ENCODE measurements at regions not wholly inside any gene's neighbourhood (a gene's known extent, or its start where the extent isn't known, plus 50 kb on each side); places are given as distances from the start of the nearest gene placed in this dataset.
"Not testable (repeated sequence)": the region's sequence is repeated elsewhere in the genome, so short reads cannot be mapped to it uniquely, and the experiment has no call there.

GRCh38 chr21:8987896-8988295 lies 1533.5 kb upstream of the TPTE start:
- DNase-seq = not testable (repeated sequence)

DNA sequence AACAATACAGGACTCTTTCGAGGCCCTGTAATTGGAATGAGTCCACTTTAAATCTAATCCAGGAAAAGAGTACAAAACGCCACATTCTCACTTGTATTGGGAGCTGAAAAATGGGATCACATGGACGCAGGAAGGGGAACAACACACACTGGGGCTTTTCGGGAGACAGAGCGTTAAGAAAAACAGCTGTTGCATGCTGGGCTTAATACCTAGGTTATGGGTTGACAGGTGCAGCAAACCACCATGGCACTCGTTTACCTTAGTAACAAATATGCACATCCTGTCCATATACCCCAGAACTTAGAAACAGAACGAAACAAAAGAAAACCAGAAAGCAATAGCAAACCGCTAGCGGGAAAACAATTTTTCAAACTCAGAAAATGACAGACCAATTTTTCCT lies 1532.7 kb upstream of the TPTE start:
- no peak for DNase-seq

- no peak for DNase-seq
Measured at GRCh38 chr21:8989261-8989711, 1532.1 kb upstream of the TPTE start.

GRCh38 chr21:8989721-8990325 lies 1531.6 kb upstream of the TPTE start:
- no peak for DNase-seq

DNA sequence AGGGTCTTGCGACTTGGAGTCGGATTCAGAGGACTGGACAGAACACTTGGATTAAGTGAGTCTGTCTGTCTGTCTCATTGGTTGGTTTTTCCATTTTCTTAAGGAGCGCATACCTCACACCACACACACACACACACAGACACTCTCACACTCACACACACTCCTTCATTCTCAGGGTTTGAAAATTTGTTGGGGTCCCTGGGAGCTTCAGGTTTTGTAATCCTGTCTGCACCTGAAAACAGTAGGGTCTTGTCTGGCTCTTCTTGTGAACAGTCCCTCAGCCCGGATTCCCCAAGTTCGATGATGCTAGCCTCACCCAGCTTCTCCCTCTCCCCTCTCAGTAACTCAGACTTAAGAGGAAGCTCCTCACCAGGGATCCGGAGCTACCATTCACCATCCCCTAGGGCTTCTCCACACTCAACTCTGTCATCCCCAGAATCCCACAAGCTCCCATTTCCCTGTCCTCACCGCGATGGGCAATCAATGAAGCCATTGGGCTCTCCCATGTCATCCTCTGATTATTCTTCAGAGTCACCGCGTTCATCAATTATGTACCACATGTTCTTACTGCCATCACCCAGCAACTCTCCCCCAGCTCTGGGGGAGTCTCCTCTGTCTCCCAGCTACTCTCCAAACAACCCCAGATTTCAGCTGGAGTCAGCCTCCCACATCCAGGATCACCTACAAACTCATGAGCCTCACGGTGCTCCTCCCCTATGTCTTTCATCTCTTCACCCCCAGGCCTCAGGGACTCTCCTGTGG lies 1530.9 kb upstream of the TPTE start:
- DNase-seq = no peak

- DNase-seq = no peak
Measured at GRCh38 chr21:8991088-8991907, 1530.1 kb upstream of the TPTE start.

DNA sequence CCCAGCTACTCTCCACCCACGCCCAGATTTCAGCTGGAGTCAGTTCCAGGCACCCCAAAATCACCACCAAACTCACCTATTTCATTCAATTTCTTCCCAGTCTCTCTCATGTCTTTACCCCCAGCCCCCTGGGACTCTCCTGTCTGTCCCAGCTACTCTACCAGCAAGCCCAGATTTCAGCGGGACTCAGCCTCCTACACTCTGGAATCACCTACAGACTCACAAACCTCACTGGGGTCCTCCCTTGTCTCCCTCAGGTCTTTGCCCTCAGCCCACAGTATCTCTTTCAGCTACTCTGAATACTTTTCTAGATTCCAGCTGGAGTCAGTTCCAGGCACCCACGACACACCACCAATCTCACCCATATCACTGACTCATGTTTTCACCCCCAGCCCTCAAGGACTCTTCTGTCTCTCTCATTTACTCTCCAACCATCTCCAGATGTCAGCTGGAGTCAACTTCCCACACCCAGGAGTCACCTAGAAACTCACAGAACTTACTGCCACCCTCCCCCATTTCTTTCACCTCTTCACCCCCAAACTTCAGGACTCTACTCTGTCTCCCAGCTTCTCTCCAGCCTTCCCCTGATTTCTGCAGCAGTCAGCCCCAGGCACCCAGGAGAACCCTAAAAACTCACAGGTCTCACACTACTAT lies 1529.3 kb upstream of the TPTE start:
- no peak for DNase-seq

DNA sequence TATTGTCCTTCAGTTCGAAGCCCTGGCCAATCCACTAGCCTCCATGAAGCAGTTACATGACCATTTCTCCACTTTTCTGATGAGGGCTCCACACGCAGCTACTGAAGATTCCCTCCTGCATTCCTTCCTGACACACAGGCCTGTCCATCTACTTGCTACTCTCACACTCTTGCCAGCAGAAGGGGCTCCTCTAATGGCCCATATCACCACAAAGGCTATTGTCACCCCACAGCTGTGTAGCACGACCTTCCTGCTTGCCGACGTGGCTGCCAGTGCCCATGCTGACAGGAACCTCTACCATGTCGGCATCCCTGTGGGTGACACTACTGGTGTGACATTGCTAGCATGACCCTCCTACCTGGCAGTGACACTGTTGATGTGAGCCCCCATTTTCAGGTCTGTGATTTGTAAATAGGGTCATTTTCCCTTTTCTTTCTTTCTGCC lies 1528.6 kb upstream of the TPTE start:
- DNase-seq = no peak

DNA sequence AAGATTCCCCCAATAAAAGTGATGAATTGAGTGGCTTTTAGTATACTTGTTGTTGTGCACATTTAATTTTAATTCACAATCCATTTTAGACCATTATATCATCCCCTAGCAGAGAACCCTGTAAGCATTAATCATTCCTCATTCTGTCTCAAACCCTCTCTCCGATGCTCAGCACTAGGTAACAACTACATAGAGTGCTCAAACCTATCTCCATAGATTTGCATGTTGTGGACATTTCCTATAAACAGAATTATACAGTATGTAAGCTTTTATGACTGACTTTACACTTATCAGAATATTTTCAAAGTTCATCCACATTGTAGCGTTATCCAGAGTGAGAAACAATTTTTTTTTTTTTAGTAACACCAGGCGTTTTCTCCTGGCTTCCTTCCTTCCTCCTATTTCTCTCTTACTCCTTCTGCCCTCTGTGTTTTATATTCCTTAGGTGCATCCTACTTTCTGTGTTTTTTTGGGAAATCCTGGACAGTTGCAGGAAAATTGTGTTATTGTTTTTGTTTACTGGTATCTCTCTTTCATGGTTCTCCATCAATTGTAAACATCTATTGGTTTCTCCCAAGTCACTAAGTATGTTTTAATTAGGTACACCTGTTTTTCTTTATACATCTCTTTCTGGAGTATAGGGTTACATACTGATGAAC lies 1528.0 kb upstream of the TPTE start:
- no peak for DNase-seq

DNA sequence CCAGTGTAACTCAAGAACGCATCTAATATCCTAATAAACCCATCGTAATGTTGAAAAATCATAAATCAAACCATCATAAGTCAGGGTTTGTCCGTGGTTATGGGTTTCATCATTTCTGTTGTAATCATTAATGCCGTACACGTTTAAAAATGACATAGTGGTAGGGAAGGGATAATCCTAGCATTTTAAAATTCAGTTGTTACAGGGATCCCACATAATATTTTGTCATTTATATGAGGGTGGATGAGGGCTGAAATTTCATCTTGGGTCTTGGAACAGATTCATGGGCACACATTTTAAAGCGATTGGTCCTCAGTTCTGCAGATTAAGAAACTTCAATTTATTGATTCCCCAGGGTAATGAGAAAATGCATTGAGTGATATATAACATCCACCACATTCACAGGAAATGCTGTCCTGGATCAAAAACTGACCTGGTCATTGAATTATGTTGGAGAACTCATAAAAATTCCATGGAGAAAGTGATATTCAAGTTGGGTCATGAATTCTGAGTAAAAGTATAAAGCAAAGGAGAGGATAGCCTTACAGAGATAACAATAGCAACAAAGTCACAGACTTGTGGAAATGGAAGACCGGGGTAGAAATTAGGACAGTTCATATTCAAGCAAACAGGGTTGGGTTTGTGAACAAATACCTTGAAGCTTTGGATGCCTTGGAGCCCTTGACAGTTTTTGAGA lies 1527.3 kb upstream of the TPTE start:
- DNase-seq = no peak

DNA sequence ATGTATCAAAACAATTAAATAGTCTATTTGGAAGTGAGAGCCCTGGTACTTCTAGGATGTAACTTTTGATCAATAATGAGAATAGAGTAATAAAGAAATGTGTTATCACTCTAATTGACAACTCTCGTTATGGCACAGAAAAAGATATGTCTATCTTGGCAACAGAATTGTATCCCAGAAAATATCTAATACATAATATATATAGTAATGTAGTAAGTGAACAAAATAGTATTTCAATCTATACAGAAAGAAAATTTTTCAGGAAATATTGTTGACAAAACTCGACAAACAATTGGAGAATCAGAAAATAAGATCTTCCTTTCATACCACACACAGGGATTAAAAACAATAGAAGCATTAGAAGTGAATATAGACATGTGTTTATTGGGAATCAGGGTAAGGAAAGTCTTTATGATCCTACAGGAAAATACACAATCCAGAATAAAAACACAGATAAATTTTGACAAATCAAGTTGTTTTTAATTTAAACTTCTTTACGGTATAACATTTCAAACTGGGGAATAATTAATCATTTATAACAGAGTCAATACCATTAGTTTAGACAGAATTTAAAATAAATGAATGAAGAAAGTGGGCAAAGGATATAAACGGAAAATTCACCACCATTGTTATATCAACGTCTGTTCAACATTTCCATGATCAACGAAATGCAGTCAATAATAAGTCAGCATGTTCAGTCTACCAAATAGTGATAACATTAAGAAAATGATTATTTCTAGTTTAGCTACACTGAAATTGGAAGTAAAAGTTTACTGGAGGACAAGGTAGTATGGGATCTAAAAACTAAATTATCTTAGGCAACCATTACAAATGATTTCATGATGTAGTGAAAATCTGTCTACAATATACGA lies 1526.5 kb upstream of the TPTE start:
- DNase-seq = peak in 1 of 2 donors; percentile 6

DNA sequence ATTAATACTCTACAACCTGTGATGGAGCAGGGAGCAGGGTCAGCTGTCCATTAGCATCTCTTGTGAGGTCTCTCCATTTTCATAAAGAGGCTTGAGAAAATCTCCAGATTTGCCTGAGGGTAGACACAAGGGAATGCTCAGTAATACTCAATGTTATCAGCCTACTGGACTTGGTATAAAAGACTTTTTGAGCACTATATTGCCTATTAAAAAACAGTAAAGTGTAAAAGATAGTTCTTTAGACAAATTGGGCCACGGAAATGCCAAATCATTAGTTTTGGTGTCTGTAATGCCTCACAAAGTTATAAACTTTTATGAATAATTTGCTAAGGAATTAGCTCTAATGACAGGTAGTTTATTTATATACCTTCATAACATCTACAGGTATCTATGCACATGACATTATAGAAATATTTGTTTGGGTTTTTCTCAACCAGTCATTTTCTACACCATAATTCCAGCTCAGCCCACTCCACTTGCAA lies 1524.9 kb upstream of the TPTE start:
- not testable (repeated sequence) for DNase-seq

DNA sequence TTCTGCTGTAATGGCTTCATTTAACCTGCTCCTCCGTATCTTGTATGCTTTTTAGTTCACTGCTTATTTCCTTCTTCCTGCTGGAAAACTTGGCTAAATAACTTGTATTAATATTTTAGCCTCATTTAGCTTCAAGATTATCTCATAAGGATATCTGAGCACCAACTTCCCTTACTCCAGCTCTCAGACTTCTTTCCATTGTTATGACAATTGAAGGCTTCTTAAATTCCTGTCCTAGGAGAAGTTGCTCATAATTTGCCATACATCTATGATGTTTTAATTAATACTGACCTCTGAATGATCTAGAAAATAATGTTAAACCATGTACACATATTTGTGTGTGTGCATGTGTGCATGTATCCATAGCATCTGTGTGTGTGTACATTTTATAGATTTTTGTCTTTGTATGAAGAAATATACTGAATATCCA lies 1524.4 kb upstream of the TPTE start:
- no peak for DNase-seq

DNA sequence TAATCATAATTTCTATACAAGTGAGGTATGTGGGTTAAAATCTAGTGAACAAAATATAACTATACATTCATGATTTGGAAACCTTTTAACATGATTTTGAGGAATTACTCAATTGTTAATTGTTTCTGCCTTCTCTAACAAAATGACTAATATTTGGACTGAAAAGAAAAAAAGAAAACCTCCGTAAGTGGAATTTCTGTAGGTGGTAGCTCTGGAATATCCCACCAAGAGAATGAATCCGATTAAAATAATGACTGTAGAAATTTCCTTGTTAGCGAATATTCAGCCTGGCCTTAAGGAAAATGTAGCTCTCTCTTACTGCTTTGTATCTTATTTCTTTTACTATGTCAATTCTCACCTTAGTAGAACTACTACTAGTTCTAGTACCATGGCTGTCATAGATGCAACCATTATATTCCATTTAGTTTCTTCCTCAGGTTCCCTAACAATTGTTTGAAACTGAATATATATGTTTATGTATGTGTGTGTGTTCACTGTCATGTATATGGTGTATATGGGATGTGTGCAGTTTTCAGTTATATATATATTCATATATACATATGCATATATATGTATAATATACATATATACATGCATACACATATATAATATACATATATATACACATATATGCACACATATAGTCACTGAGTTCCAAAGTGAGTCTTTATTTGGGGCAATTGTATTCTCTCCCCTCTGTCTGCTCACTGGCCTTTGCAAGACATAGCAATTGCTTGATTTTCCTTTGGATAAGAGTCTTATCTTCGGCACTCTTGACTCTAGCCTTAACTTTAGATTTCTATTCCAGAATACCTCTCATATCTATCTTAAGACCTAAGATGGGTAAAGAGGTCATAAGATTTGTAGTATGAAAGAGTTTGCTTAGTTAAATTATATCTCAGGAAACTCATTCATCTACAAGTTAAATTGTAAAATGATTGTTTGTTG lies 1523.7 kb upstream of the TPTE start:
- not testable (repeated sequence) for DNase-seq

DNA sequence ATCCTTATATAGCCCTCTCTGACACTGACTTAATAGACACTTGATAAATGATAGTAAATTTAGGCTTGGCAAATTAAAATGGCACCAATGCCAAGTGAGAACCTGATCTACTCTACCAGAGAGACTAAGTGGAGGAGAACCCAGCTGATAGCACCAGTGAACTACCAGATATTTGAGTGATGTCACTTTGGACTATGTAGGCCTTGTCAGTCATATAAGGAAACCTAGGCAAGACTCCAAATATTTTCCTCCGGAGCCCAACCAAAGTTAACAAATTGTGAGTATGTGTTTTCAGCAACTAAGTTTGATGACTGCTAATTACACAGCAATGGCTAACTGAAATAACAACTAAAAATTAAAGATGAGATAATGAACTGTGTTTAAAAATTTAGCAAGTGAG lies 1522.9 kb upstream of the TPTE start:
- not testable (repeated sequence) for DNase-seq

DNA sequence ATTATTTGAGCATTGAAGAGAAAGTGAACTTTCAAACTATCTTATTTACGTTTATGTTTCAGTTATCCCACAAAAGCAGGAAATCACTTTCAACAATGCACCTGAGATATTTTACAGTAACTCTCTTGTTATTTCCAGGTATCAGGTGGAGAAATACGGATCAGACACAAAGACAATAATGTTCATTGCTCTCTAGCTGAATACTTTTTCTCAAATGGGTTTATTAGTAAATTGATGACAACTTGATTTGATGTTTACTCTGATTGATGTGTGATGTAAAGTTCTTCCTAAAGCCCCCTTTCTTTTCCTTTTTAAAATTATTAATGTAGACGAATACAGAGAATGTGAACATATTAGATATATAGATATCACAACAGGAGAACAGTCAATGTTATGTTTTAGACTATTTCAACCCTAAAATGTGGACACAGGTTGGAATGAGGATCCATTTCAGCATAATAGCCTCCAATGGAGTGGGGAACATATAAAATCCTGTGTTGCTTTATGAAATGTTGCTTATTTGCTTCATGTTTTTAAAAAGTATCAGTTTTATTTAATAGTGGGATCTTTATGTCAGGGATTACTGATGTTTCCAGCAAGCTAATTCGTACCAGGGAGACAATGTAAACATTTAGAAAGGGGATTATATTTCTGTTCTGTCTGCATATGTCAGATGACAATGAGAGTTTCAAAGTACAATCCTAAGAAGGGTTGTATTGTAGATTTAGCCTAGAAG lies 1522.3 kb upstream of the TPTE start:
- DNase-seq = no peak

DNA sequence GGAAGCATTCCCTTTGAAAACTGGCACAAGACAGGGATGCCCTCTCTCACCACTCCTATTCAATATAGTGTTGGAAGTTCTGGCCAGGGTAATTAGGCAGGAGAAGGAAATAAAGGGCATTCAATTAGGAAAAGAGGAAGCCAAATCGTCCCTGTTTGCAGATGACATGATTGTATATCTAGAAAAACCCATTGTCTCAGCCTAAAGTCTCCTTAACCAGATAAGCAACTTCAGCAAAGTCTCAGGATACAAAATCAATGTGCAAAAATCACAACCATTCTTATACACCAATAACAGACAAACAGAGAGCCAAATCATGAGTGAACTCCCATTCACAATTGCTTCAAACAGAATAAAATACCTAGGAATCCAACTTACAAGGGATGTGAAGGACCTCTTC lies 1521.3 kb upstream of the TPTE start:
- DNase-seq = not testable (repeated sequence)

GRCh38 chr21:9000671-9001070 lies 1520.7 kb upstream of the TPTE start:
- not testable (repeated sequence) for DNase-seq

Measured in inflammatory macrophage (primary cell).